ENCODE measurements at regions not wholly inside any gene's neighbourhood (a gene's known extent, or its start where the extent isn't known, plus 50 kb on each side); places are given as distances from the start of the nearest gene placed in this dataset.

DNA sequence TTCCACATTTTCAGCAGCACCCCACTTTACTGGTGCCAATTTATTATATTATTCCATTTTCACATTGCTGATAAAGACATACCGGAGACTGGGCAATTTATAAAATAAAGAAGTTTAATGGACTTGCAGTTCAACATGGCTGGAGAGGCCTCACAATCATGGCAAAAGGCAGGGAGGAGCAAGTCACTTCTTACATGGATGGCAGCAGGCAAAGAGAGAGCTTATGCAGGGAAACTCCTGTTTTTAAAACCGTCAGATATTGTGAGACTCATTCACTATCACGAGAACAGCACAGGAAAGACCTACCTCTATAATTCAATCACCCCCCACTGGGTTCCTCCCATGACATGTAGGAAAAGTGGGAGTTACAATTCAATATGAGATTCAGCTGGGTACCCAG, 641.8 kb upstream of the MEF2C start:
- TF ChIP-seq, protein P1, sequence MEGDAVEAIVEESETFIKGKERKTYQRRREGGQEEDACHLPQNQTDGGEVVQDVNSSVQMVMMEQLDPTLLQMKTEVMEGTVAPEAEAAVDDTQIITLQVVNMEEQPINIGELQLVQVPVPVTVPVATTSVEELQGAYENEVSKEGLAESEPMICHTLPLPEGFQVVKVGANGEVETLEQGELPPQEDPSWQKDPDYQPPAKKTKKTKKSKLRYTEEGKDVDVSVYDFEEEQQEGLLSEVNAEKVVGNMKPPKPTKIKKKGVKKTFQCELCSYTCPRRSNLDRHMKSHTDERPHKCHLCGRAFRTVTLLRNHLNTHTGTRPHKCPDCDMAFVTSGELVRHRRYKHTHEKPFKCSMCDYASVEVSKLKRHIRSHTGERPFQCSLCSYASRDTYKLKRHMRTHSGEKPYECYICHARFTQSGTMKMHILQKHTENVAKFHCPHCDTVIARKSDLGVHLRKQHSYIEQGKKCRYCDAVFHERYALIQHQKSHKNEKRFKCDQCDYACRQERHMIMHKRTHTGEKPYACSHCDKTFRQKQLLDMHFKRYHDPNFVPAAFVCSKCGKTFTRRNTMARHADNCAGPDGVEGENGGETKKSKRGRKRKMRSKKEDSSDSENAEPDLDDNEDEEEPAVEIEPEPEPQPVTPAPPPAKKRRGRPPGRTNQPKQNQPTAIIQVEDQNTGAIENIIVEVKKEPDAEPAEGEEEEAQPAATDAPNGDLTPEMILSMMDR (IDR thresholded peaks at IDR 0.05) = no peak
- TF ChIP-seq POLR2A (IDR thresholded peaks at IDR 0.05) = no peak
